SU-DHL-6 (cell line): ENCODE measurements at regions not wholly inside any gene's neighbourhood (a gene's known extent, or its start where the extent isn't known, plus 50 kb on each side); places are given as distances from the start of the nearest gene placed in this dataset.

Experiments
- EZH2phosphoT487 ChIP-seq: fragments of 200-600 bp; sonication (generic), shearing (Covaris generic); conservative IDR thresholded peaks from 2 replicates; pipeline ENCODE4 v1.6.1; 2018; ENCODE audit warnings: mild to moderate bottlenecking, antibody characterized with exemption, low read length, moderate library complexity, mixed read lengths
- TF ChIP-seq, protein P1 (sequence below): fragments of 200-600 bp; sonication (generic); IDR thresholded peaks from one replicate; pipeline ENCODE4 v1.5.1; 2017; ENCODE audit warnings: antibody characterized with exemption, mild to moderate bottlenecking, low read length, moderate library complexity; ENCODE audit not compliant: insufficient read depth, poor library complexity, severe bottlenecking

GRCh38 chr4:171042989-171043524 is 770.1 kb upstream of the GALNTL6 start:
- TF ChIP-seq EZH2phosphoT487: no peak
- TF ChIP-seq, protein P1, sequence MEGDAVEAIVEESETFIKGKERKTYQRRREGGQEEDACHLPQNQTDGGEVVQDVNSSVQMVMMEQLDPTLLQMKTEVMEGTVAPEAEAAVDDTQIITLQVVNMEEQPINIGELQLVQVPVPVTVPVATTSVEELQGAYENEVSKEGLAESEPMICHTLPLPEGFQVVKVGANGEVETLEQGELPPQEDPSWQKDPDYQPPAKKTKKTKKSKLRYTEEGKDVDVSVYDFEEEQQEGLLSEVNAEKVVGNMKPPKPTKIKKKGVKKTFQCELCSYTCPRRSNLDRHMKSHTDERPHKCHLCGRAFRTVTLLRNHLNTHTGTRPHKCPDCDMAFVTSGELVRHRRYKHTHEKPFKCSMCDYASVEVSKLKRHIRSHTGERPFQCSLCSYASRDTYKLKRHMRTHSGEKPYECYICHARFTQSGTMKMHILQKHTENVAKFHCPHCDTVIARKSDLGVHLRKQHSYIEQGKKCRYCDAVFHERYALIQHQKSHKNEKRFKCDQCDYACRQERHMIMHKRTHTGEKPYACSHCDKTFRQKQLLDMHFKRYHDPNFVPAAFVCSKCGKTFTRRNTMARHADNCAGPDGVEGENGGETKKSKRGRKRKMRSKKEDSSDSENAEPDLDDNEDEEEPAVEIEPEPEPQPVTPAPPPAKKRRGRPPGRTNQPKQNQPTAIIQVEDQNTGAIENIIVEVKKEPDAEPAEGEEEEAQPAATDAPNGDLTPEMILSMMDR: no peak
